ENCODE measurements at regions not wholly inside any gene's neighbourhood (a gene's known extent, or its start where the extent isn't known, plus 50 kb on each side); places are given as distances from the start of the nearest gene placed in this dataset.

GRCh38 chr6:26149240-26149639 lies 62.0 kb downstream of the HFE start:
- no peak for DNase-seq

- no peak for DNase-seq
These were observed 65.2 kb downstream of the HFE start for GRCh38 chr6:26152226-26153101.

GRCh38 chr6:26155061-26155930 lies 68.1 kb downstream of the HFE start:
- DNase-seq: no peak

GRCh38 chr6:26156105-26156849 lies 69.0 kb downstream of the HFE start:
- peak; percentile 87 for DNase-seq

- peak; percentile 69 for DNase-seq
These were observed 69.6 kb downstream of the HFE start for GRCh38 chr6:26156850-26157250.

- DNase-seq: no peak
These were observed 70.2 kb downstream of the HFE start for GRCh38 chr6:26157251-26158075.

GRCh38 chr6:26158076-26158580 lies 70.9 kb downstream of the HFE start:
- DNase-seq: peak; percentile 82

GRCh38 chr6:26158581-26159356 lies 71.5 kb downstream of the HFE start:
- peak; percentile 72 for DNase-seq

GRCh38 chr6:26159357-26160273 lies 72.4 kb downstream of the HFE start:
- peak; percentile 7 for DNase-seq

- DNase-seq: no peak
These were observed 74.1 kb downstream of the HFE start for GRCh38 chr6:26161322-26161721.

GRCh38 chr6:26162399-26162798 lies 75.2 kb downstream of the HFE start:
- DNase-seq: no peak

GRCh38 chr6:26163427-26164119 lies 76.3 kb downstream of the HFE start:
- peak; percentile 9 for DNase-seq

- no peak for DNase-seq
These were observed 76.9 kb downstream of the HFE start for GRCh38 chr6:26164120-26164505.

GRCh38 chr6:26165261-26165790 lies 78.1 kb downstream of the HFE start:
- no peak for DNase-seq

GRCh38 chr6:26170181-26170580 lies 83.0 kb downstream of the HFE start:
- no peak for DNase-seq

- no peak for DNase-seq
These were observed 84.0 kb downstream of the HFE start for GRCh38 chr6:26170951-26171841.

GRCh38 chr6:26172608-26172968 lies 85.4 kb downstream of the HFE start:
- DNase-seq: peak; percentile 48

- no peak for DNase-seq
These were observed 86.6 kb downstream of the HFE start for GRCh38 chr6:26173836-26174145.

Data from CD4-positive, alpha-beta T cell treated with Interleukin-17A for 4 hours (primary cell).